NOMO-1 treated with DMSO at 0.1 percent for 48 hours (cell line): ENCODE measurements at regions not wholly inside any gene's neighbourhood (a gene's known extent, or its start where the extent isn't known, plus 50 kb on each side); places are given as distances from the start of the nearest gene placed in this dataset.
"Not testable (repeated sequence)": the region's sequence is repeated elsewhere in the genome, so short reads cannot be mapped to it uniquely, and the experiment has no call there.

Experiments used
- DNase-seq: peaks from one replicate; lab custom pipeline; 2025; ENCODE audit not compliant: unreplicated experiment; lab: John Stamatoyannopoulos, UW

DNA sequence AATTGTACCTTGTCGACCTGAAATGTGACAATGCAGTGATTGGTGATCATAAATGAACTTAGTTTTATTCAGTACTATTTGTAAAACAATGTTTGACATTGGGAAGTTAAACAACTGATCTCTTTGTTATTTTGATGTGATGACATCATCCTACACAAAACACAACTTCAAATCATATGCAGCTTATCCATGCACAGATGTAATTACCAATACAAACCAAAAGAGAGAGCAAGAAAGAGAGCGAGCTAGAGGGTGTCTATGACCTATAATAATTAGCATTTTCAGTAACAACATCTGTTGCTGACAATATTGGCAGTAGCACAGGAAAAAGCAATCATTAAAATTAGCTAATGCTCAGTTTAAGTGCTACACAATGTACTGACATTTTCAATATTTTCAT, 320.9 kb downstream of the UTRN start:
- DNase-seq = no peak

GRCh38 chr6:144607998-144608735, 323.0 kb downstream of the UTRN start:
- peak; percentile 70 for DNase-seq

GRCh38 chr6:144612811-144613210, 327.7 kb downstream of the UTRN start:
- no peak for DNase-seq

- DNase-seq = no peak
Measured at GRCh38 chr6:144613859-144614258, 328.7 kb downstream of the UTRN start.

DNA sequence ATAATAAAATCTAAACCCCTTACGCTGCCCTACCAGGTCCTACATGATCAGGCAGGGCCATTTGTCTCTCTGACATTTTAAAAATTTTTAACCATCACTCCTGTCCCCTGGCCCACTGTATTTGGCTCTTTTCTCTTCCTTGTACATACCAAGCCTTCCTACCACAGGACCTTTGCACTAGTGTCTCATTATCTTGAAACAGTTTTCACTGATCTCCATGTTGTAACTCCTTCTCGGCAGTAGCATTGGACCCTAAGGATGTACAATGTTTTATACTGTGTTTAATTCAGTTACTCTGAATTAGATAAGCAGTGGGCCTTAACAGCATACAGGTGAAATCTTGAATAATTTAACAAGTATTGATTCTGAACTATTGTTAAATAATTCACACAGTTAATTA, 330.7 kb downstream of the UTRN start:
- no peak for DNase-seq

- DNase-seq = no peak
Measured at GRCh38 chr6:144617191-144617590, 332.1 kb downstream of the UTRN start.

GRCh38 chr6:144617708-144618107, 332.6 kb downstream of the UTRN start:
- no peak for DNase-seq

GRCh38 chr6:144619966-144620365, 334.8 kb downstream of the UTRN start:
- no peak for DNase-seq

GRCh38 chr6:144621332-144621731, 336.2 kb downstream of the UTRN start:
- no peak for DNase-seq

- DNase-seq = no peak
Measured at GRCh38 chr6:144624246-144624645, 339.1 kb downstream of the UTRN start.

GRCh38 chr6:144624716-144625115, 339.6 kb downstream of the UTRN start:
- DNase-seq = no peak

GRCh38 chr6:144630857-144631256, 345.7 kb downstream of the UTRN start:
- DNase-seq = peak; percentile 58

DNA sequence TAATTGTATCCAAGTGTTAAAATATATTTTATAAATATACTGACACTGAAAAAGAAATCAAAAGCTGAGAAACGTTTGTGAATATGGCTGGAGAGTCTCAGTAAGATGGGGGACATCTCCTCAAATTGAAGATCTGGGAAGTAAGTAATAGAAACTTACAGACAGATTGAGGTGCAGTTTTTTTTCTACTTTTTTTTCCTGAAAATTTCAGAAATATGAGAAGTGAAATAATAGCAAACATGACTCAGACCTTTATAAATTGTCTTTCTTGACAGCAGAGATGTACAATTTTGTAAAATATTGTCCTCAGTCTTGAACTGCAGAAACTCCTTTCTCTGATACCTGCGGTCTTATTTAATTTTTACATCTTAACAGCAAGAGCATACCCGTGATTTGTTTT, 347.1 kb downstream of the UTRN start:
- peak; percentile 69 for DNase-seq

DNA sequence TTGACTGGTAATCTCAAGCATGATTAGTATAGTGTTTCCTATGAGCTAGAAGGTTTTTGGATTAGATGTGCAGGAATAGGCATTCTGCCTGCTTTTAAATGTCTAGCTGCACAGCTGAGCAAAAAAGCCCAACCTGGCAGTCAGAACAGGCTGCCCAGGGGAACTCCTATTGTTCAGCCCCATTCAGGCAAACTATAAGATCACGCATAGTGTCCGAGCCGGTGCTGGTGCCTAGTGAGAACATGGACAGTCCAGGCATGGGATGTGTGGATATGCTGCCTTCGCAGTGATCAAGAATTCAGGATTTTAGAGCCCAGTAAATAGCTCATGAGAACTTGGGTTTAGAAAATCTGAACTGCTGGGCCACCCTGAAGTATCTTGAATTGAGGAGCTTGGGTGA, 348.8 kb downstream of the UTRN start:
- no peak for DNase-seq

- no peak for DNase-seq
Measured at GRCh38 chr6:144634371-144634770, 349.2 kb downstream of the UTRN start.

DNA sequence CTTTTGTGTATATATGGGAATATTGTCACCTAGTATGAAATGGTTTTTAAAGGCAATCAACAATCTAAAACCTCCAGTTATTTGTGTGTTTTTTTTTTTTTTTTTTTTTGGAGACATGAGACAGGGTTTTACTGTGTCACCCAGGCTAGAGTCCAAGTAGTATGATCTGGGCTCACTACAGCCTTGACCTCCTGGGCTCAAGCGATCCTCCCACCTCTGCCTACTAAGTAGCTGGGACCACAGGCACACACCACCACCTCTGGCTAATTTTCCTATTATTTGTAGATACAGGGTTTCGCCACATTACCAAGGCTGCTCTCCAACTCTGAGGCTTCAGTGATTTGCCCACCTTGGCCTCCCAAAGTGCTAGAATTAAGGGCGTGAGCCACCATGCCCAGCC, 349.9 kb downstream of the UTRN start:
- no peak for DNase-seq

- DNase-seq = not testable (repeated sequence)
Measured at GRCh38 chr6:144636025-144636424, 350.9 kb downstream of the UTRN start.

GRCh38 chr6:144637541-144637940, 352.4 kb downstream of the UTRN start:
- DNase-seq = peak; percentile 88

DNA sequence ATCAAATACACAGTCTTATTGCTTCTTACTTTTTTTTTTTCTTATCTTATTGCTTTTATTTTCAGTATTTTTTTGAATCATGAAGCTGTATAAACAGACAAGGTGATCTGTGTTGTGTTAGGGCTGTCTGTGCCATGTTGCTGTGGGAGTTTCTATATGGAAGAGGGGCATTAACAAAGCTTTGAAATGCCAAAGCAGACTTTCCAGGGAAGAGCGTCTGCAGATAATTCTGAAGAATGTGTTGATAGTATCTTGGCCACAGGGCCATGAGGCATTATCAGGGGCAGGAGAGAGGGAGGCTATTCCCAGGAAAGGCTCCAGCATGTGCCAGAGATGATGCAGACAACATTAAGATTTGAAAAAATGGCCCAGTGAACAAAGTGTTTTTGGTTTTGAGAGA, 354.5 kb downstream of the UTRN start:
- no peak for DNase-seq

- no peak for DNase-seq
Measured at GRCh38 chr6:144641286-144641685, 356.2 kb downstream of the UTRN start.

- DNase-seq = no peak
Measured at GRCh38 chr6:144644776-144645175, 359.6 kb downstream of the UTRN start.

GRCh38 chr6:144646093-144647056, 361.2 kb downstream of the UTRN start:
- no peak for DNase-seq
